HFF-Myc (cell line): ENCODE measurements at regions not wholly inside any gene's neighbourhood (a gene's known extent, or its start where the extent isn't known, plus 50 kb on each side); places are given as distances from the start of the nearest gene placed in this dataset.

Source experiments
- DNase-seq: peaks from one replicate; pipeline ENCODE4 v3.0.0-alpha.2; 2011; ENCODE audit warnings: low read depth; ENCODE audit errors: extremely low read depth
- H3K4me3 ChIP-seq: replicated peaks from 2 replicates; pipeline ENCODE4 v1.5.1; 2011; ENCODE audit warnings: low read depth, mild to moderate bottlenecking, control low read depth, low read length
- CTCF ChIP-seq: IDR thresholded peaks from 2 replicates; pipeline ENCODE4 v1.5.1; 2012; ENCODE audit warnings: mild to moderate bottlenecking, low read depth, low read length, control low read depth; ENCODE audit errors: missing control alignments

- no peak for TF ChIP-seq CTCF
- DNase-seq = no peak
- no peak overlapping the region for H3K4me3 ChIP-seq
Observed at GRCh38 chr5:74272831-74273451, 367.6 kb downstream of the ENC1 start.

GRCh38 chr5:74272024-74272775 is 368.3 kb downstream of the ENC1 start:
- no peak for DNase-seq
- no peak overlapping the region for H3K4me3 ChIP-seq
- TF ChIP-seq CTCF = no peak

- TF ChIP-seq CTCF = no peak
- H3K4me3 ChIP-seq = no peak overlapping the region
- no peak for DNase-seq
Observed at GRCh38 chr5:74268297-74268696, 372.2 kb downstream of the ENC1 start.

GRCh38 chr5:74266836-74267235 is 373.7 kb downstream of the ENC1 start:
- H3K4me3 ChIP-seq = no peak overlapping the region
- no peak for TF ChIP-seq CTCF
- no peak for DNase-seq

- TF ChIP-seq CTCF = no peak
- no peak for DNase-seq
- H3K4me3 ChIP-seq = no peak overlapping the region
Observed at GRCh38 chr5:74266132-74266531, 374.4 kb downstream of the ENC1 start.

- no peak for DNase-seq
- no peak for TF ChIP-seq CTCF
- no peak overlapping the region for H3K4me3 ChIP-seq
Observed at GRCh38 chr5:74262544-74263207, 377.9 kb downstream of the ENC1 start.
